Hepatic stellate cell (primary cell): ENCODE measurements at regions not wholly inside any gene's neighbourhood (a gene's known extent, or its start where the extent isn't known, plus 50 kb on each side); places are given as distances from the start of the nearest gene placed in this dataset.
"Not testable (repeated sequence)": the region's sequence is repeated elsewhere in the genome, so short reads cannot be mapped to it uniquely, and the experiment has no call there.

ENCODE experiments used
- DNase-seq: peaks from one replicate; pipeline ENCODE4 v3.0.0; 2011; ENCODE audit warnings: low spot score

DNA sequence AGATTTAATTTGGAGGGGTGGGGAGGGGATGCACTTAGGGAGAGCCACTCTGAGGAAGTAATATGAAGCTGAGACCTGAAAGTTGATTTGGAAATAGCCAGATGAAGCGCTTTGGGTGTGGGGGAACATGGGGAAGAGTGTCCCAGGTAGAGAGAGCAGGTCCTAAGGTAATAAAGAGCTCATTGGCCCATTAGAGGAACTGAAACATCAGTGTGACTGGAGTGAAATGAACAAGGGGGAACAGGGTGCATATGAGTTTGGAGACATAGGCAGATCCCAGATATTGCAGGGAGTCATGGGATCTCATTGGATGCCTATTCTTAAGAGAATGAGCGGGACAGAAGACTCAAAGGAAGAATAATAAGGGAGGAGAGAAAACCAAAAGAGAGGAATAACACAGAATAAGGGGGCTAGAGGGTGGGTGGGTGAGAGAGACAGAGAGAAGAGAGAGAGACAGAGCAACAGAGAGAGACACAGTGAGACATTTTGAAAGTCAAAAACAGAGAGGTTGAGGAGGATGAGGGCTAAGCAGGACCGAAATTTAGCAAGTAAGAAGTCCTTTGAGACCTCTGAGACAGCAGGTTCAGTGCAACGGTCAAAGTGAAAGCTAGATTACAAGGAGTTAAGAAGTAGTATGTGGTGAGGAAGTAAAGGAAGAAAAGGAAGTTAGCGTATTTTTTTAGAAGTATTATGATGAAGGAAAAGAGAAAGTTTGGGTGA lies 54.1 kb upstream of the NOTCH2NLA start:
- DNase-seq, result not testable (repeated sequence)

DNA sequence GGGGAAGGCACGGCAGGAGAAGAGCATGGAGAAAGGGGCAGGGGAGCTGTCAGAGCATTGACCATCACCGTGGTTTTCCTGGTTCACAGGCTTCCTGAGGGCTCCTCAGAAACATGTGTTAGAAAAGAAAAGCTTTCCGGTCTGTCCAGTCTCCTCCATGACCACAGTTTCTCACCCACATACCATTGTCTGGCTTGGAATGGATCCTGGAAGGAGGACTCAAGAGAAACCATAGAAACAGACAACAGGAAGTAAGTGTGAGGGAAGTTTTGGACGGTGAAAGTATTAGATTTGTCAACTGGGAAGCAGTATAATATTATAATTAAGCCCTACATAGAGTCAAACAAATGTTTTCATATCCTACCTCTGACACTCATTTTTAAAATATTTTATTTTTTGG lies 52.7 kb upstream of the NOTCH2NLA start:
- DNase-seq, result not testable (repeated sequence)

GRCh38 chr1:146278758-146279157 lies 49.9 kb upstream of the NOTCH2NLA start:
- DNase-seq, result not testable (repeated sequence)
